ENCODE measurements at regions not wholly inside any gene's neighbourhood (a gene's known extent, or its start where the extent isn't known, plus 50 kb on each side); places are given as distances from the start of the nearest gene placed in this dataset.

- 33% methylated on average over 3 of the region's 3 CpGs for WGBS (ENCODE audit: low lambda C conversion rate, missing lambda C conversion rate)
- Histone ChIP-seq H3K9me2 (replicated peaks; ENCODE audit: insufficient read depth) (no peaks in the 10 kb centered on the region), H2AFZ (no peak overlapping the region), H3K4me2 (peak overlapping the region; percentile 56), H3K79me2 (no peaks in the 10 kb centered on the region), H4K20me1 (ENCODE audit: insufficient read depth, poor library complexity, severe bottlenecking) (no peaks in the 10 kb centered on the region), H3K36me3 (replicated peaks; ENCODE audit: insufficient read depth, low read depth) (no peaks in the 10 kb centered on the region), H3K4me3 (no peak overlapping the region), H3K27ac (peak overlapping the region; percentile 78), H3K4me1 (ENCODE audit: insufficient read depth) (peaks cover 15% of the 10 kb centered on the region), H3K9me3 (ENCODE audit: low read depth) (no peaks in the 10 kb centered on the region), H3K27me3 (no peaks in the 10 kb centered on the region)
- no peak for DNase-seq (ENCODE audit: low spot score)
- TF ChIP-seq, protein P1, sequence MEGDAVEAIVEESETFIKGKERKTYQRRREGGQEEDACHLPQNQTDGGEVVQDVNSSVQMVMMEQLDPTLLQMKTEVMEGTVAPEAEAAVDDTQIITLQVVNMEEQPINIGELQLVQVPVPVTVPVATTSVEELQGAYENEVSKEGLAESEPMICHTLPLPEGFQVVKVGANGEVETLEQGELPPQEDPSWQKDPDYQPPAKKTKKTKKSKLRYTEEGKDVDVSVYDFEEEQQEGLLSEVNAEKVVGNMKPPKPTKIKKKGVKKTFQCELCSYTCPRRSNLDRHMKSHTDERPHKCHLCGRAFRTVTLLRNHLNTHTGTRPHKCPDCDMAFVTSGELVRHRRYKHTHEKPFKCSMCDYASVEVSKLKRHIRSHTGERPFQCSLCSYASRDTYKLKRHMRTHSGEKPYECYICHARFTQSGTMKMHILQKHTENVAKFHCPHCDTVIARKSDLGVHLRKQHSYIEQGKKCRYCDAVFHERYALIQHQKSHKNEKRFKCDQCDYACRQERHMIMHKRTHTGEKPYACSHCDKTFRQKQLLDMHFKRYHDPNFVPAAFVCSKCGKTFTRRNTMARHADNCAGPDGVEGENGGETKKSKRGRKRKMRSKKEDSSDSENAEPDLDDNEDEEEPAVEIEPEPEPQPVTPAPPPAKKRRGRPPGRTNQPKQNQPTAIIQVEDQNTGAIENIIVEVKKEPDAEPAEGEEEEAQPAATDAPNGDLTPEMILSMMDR (IDR thresholded peaks at IDR 0.05; ENCODE audit: poor library complexity): no peak
- TF ChIP-seq EZH2phosphoT487 (IDR thresholded peaks at IDR 0.05; ENCODE audit: low read depth, severe bottlenecking, unreplicated experiment) (no peak), EZH2 (IDR thresholded peaks at IDR 0.05; ENCODE audit: borderline replicate concordance) (no peak)
These were observed 207.7 kb upstream of the BMPER start for GRCh38 chr7:33697616-33698015.

DNA sequence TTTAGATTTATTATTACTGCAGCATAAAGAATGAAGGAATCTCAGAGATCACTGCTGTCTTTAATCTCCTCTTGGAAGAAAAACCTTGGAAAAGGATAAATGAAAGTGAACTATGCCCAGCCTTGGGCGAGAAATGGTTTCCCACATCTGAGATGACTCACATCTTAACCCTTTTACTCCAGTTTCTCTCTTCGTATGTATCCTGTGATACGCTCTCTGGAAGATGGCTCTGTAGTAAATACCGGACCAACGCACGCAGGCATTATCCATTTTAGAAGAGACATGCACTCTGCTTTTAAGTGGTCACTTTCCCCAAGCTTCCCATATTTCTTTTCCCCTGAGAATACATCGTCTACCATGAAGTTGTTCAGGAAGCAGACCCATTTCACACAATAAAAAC is 207.3 kb upstream of the BMPER start:
- H3K9me2 ChIP-seq (replicated peaks; ENCODE audit: insufficient read depth): no peaks in the 10 kb centered on the region
- H3K9me3 ChIP-seq (ENCODE audit: low read depth): no peaks in the 10 kb centered on the region
- TF ChIP-seq EZH2 (IDR thresholded peaks at IDR 0.05; ENCODE audit: borderline replicate concordance): no peak
- no peak for TF ChIP-seq EZH2phosphoT487 (IDR thresholded peaks at IDR 0.05; ENCODE audit: low read depth, severe bottlenecking, unreplicated experiment)
- TF ChIP-seq, protein P1 (IDR thresholded peaks at IDR 0.05; ENCODE audit: poor library complexity): no peak
- H3K27ac ChIP-seq: peak overlapping the region; percentile 78
- no peak overlapping the region for H2AFZ ChIP-seq
- H3K36me3 ChIP-seq (replicated peaks; ENCODE audit: insufficient read depth, low read depth): no peaks in the 10 kb centered on the region
- no peaks in the 10 kb centered on the region for H3K27me3 ChIP-seq
- 74% methylated on average over 7 of the region's 7 CpGs for WGBS (ENCODE audit: low lambda C conversion rate, missing lambda C conversion rate)
- no peaks in the 10 kb centered on the region for H4K20me1 ChIP-seq (ENCODE audit: insufficient read depth, poor library complexity, severe bottlenecking)
- no peaks in the 10 kb centered on the region for H3K79me2 ChIP-seq
- peak; percentile 28 for DNase-seq (ENCODE audit: low spot score)
- H3K4me3 ChIP-seq: no peak overlapping the region
- peaks cover 15% of the 10 kb centered on the region for H3K4me1 ChIP-seq (ENCODE audit: insufficient read depth)
- peak overlapping the region; percentile 56 for H3K4me2 ChIP-seq

DNA sequence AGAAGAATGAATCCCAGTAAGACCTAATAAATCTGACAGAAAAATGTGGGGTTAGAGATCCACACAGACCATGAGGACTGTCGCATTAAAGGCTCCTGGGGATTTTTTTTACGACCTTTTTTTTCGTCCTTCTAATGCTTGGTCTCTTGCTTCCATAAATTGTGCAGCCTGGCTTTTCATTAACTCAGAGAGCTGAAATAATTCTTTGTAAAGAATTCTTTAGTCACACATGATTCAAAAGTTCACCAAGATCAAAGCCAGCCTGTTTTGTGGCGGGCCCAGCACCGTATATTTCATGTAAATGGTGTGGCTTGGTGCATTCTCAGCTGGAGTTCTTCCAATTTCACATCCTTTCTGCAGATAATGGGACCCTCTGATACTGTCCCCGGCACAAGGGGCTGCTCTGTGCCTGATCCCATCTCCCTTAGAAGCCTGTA is 206.6 kb upstream of the BMPER start:
- Histone ChIP-seq H4K20me1 (ENCODE audit: insufficient read depth, poor library complexity, severe bottlenecking) (no peaks in the 10 kb centered on the region), H3K36me3 (replicated peaks; ENCODE audit: insufficient read depth, low read depth) (no peaks in the 10 kb centered on the region), H3K27me3 (no peaks in the 10 kb centered on the region), H3K27ac (peak overlapping the region; percentile 78), H3K9me3 (ENCODE audit: low read depth) (no peaks in the 10 kb centered on the region), H3K9me2 (replicated peaks; ENCODE audit: insufficient read depth) (no peaks in the 10 kb centered on the region), H3K4me3 (no peak overlapping the region), H3K4me2 (peak overlapping the region; percentile 56), H3K79me2 (no peaks in the 10 kb centered on the region), H3K4me1 (ENCODE audit: insufficient read depth) (peaks cover 15% of the 10 kb centered on the region), H2AFZ (no peak overlapping the region)
- DNase-seq (ENCODE audit: low spot score): peak; percentile 49
- 40% methylated on average over 6 of the region's 6 CpGs for WGBS (ENCODE audit: low lambda C conversion rate, missing lambda C conversion rate)
- TF ChIP-seq, protein P1 (IDR thresholded peaks at IDR 0.05; ENCODE audit: poor library complexity): no peak
- TF ChIP-seq EZH2 (IDR thresholded peaks at IDR 0.05; ENCODE audit: borderline replicate concordance) (no peak), EZH2phosphoT487 (IDR thresholded peaks at IDR 0.05; ENCODE audit: low read depth, severe bottlenecking, unreplicated experiment) (no peak)
